PC-3 (cell line): ENCODE measurements at regions not wholly inside any gene's neighbourhood (a gene's known extent, or its start where the extent isn't known, plus 50 kb on each side); places are given as distances from the start of the nearest gene placed in this dataset.

Experiments used
- EZH2 ChIP-seq: fragments of 300-600 bp; sonication (generic); IDR thresholded peaks from one replicate; pipeline ENCODE4 v1.6.1; 2017; ENCODE audit warnings: antibody characterized with exemption, mild to moderate bottlenecking, low read length; ENCODE audit not compliant: unreplicated experiment
- EZH2phosphoT487 ChIP-seq: fragments of 300-600 bp; sonication (generic); IDR thresholded peaks from 2 replicates; pipeline ENCODE4 v1.6.1; 2018; ENCODE audit warnings: mild to moderate bottlenecking, antibody characterized with exemption, low read length, borderline replicate concordance
- TF ChIP-seq, protein P1 (sequence below): fragments of 300-600 bp; sonication (generic); conservative IDR thresholded peaks from 2 replicates; pipeline ENCODE4 v1.5.1; 2017; ENCODE audit warnings: antibody characterized with exemption, low read depth, mild to moderate bottlenecking, low read length

DNA sequence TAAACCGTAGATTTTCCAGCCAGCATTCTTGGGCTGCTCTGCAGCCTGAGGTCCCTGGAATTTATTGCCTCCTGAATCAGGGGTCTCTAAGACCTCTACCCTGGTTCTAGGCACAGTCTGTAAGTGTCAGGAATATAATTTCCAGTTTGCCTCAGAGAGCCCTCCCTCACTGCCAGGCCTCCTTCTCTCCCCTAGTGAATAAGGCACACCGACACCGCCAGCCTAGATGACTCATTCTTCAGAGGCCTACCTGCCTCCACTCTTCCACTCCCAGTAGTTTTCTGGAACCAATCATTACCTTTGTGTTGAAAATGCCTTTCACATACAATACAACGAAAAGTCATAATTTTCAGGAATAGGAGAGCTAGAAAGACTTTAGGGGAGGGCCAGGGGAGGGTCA is 50.3 kb upstream of the ARHGEF9 start:
- no peak for TF ChIP-seq EZH2phosphoT487
- TF ChIP-seq, protein P1, sequence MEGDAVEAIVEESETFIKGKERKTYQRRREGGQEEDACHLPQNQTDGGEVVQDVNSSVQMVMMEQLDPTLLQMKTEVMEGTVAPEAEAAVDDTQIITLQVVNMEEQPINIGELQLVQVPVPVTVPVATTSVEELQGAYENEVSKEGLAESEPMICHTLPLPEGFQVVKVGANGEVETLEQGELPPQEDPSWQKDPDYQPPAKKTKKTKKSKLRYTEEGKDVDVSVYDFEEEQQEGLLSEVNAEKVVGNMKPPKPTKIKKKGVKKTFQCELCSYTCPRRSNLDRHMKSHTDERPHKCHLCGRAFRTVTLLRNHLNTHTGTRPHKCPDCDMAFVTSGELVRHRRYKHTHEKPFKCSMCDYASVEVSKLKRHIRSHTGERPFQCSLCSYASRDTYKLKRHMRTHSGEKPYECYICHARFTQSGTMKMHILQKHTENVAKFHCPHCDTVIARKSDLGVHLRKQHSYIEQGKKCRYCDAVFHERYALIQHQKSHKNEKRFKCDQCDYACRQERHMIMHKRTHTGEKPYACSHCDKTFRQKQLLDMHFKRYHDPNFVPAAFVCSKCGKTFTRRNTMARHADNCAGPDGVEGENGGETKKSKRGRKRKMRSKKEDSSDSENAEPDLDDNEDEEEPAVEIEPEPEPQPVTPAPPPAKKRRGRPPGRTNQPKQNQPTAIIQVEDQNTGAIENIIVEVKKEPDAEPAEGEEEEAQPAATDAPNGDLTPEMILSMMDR: no peak
- no peak for TF ChIP-seq EZH2
